Aorta (tissue), 5 donors: ENCODE measurements at regions not wholly inside any gene's neighbourhood (a gene's known extent, or its start where the extent isn't known, plus 50 kb on each side); places are given as distances from the start of the nearest gene placed in this dataset.

Experiments used
- ATAC-seq: fragments of 200-7000 bp; cut with Tn5 transposase; one replicate; pipeline ENCODE4 v1.9.1; 2022; ENCODE audit warnings: moderate library complexity; ENCODE audit not compliant: low FRiP score
- DNase-seq, 2 donors: peaks; one replicate each; pipeline ENCODE4 v3.0.0-alpha.2; 2020
- H3K27ac ChIP-seq, 2 donors: one replicate each; pipeline ENCODE4 v1.5.1; 2013; ENCODE audit warnings: low read length in 2 of 2, mild to moderate bottlenecking in 2 of 2, moderate library complexity in 2 of 2, control low read depth in 1 of 2, inconsistent platforms in 1 of 2, low read depth in 1 of 2
- H3K27me3 ChIP-seq, 2 donors: one replicate each; pipeline ENCODE4 v1.6.1; 2013; ENCODE audit warnings: control low read depth in 1 of 2, low read length in 1 of 2, mild to moderate bottlenecking in 1 of 2, moderate library complexity in 1 of 2; ENCODE audit not compliant: insufficient read depth in 2 of 2, control insufficient read depth in 1 of 2
- H3K36me3 ChIP-seq, 2 donors: one replicate each; pipeline ENCODE4 v1.6.1; 2013; ENCODE audit warnings: control low read depth in 1 of 2, low read length in 1 of 2, mild to moderate bottlenecking in 1 of 2; ENCODE audit not compliant: insufficient read depth in 2 of 2, control insufficient read depth in 1 of 2
- H3K4me1 ChIP-seq, 2 donors: one replicate each; pipeline ENCODE4 v1.6.1; 2013; ENCODE audit warnings: low read length in 2 of 2, control low read depth in 1 of 2, mild to moderate bottlenecking in 1 of 2, moderate library complexity in 1 of 2; ENCODE audit not compliant: insufficient read depth in 2 of 2, control insufficient read depth in 1 of 2
- H3K4me3 ChIP-seq, 2 donors: one replicate each; pipeline ENCODE4 v1.5.1; 2013; ENCODE audit warnings: low read length in 2 of 2, control low read depth in 1 of 2, mild to moderate bottlenecking in 1 of 2
- H3K9me3 ChIP-seq: one replicate; pipeline ENCODE4 v1.6.1; 2013; ENCODE audit warnings: mild to moderate bottlenecking, low read length; ENCODE audit not compliant: control insufficient read depth
- WGBS, 2 donors: extraction: QIAGEN DNeasy Blood & Tissue Kit; methylation state at CpG; one replicate each; pipeline ENCODE4 v1.1.7; 2013; 5-methylcytosine and 5-hydroxymethylcytosine counted together
- intact Hi-C, 2 donors: fragments of 100-400 bp; cut with DNase I; formaldehyde crosslinking; loops; one replicate each; pipeline versions ENCODE4 v1.14.2 to v1.15.0; 2022
- donor health status: healthy with polysubstance abuse.
- donor health status: Bipolar disorder and iron deficiency.
- donor health status: DM: no; HTN: no; CAD: no.
- donor health status: DM: no; HTN: no; CAD: no.
- donor health status: DM: yes; HTN: yes; CAD: no.

DNA sequence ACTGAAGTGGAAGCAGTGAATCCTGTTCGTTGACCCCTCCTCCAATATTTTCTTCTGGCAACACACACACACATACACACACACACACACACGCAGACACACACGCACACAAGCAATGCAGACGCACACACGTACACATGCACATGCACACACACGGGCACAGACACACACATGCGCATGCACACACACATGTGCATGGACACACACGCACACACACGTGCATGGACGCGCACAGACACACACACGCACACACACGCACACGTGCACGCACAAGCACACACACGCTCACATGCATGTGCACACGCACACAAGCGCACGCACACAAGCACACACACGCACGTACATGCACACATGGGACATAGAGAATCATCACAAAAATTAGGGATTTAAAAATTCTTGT lies 488.2 kb upstream of the TPK1 start:
- intact Hi-C loops: no loop called here
- no peak for ATAC-seq
- Histone ChIP-seq H3K36me3 (no peaks in the 10 kb centered on the region), H3K4me1 (no peaks in the 10 kb centered on the region), H3K9me3 (peaks cover 2% of the 10 kb centered on the region), H3K4me3 (no peak overlapping the region), H3K27ac (no peak overlapping the region), H3K27me3 (no peaks in the 10 kb centered on the region)
- 89 to 92% methylated on average over 21 of the region's 21 CpGs for WGBS, 2 donors
- no peak for DNase-seq

DNA sequence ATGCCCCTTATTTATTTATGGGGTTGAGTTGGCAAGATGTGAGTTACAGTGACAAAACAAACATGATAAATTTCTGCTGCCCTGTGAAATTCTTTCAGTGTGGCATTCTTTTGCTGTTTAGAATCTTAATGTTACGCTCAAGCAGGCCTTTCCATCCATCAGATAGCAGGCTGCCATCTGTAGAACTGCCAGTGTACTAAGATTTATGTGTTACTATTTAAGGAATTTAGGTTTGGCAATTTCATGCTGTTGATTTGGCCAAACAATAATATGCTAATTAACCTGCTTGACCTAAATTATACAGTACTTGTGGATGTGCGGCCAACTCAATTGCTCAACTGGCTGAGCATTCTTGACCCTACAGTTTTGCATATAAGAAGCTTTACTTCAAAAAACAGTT lies 477.7 kb upstream of the TPK1 start:
- H3K4me3 ChIP-seq: no peak overlapping the region
- H3K36me3 ChIP-seq: no peaks in the 10 kb centered on the region
- H3K27ac ChIP-seq: no peak overlapping the region
- WGBS, 2 donors: 30 to 32% methylated on average over 2 of the region's 2 CpGs
- no peaks in the 10 kb centered on the region for H3K9me3 ChIP-seq
- no peaks in the 10 kb centered on the region for H3K4me1 ChIP-seq
- H3K27me3 ChIP-seq: no peaks in the 10 kb centered on the region
- intact Hi-C loops: no loop called here
- ATAC-seq: no peak
- DNase-seq: no peak

DNA sequence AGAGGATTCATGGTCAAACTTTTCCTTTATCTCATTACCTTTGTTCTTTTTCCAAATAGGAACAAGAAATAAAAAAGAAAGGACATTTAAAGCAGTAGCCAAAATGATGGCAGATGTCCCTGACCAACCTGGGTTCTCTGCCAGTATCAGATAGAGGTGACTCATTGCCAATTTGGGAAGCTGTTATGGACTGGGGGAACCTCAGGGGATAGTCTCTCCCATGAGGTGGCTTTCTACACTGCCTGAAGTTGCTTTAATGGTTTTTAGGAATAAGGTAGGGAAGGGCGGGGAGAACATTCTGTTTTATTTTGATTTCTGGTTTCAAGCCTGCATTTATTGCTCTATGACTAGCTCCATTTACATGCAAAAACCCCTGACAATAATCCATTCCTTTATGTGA lies 457.9 kb upstream of the TPK1 start:
- H3K27ac ChIP-seq: no peak overlapping the region
- no peaks in the 10 kb centered on the region for H3K36me3 ChIP-seq
- DNase-seq (no peak), ATAC-seq (no peak)
- intact Hi-C loops: no loop called here
- 75% methylated on average over 1 of the region's 1 CpG for WGBS, 2 donors
- H3K4me3 ChIP-seq: no peak overlapping the region
- no peaks in the 10 kb centered on the region for H3K9me3 ChIP-seq
- H3K27me3 ChIP-seq: no peaks in the 10 kb centered on the region
- H3K4me1 ChIP-seq: no peaks in the 10 kb centered on the region

DNA sequence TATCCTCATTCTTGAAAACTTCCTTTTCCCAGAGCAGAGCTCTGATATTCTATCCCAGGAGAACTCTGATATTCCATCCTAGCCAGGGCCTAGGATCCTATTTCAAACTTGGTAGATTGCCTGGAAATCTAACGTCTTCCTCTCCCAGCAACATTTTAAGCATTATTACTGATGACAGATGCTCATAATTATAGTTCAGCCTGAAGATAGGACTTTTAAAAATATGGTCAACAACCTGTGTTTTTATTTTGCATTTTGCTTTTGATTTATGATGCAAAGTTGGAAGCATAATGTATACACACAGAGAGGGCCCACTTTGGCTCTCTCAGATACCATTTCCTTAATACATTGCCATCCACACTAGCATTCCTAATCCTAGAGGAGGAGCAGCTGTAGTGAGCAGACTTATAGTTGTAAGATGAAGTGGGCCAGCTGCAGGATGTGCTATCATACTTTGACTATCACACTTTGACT lies 457.4 kb upstream of the TPK1 start:
- Histone ChIP-seq H3K9me3 (no peaks in the 10 kb centered on the region), H3K4me1 (no peaks in the 10 kb centered on the region), H3K36me3 (no peaks in the 10 kb centered on the region), H3K4me3 (no peak overlapping the region), H3K27ac (no peak overlapping the region), H3K27me3 (no peaks in the 10 kb centered on the region)
- ATAC-seq (no peak), DNase-seq (no peak)
- WGBS, 2 donors: 9 to 15% methylated on average over 1 of the region's 1 CpG
- intact Hi-C loops: no loop called here

DNA sequence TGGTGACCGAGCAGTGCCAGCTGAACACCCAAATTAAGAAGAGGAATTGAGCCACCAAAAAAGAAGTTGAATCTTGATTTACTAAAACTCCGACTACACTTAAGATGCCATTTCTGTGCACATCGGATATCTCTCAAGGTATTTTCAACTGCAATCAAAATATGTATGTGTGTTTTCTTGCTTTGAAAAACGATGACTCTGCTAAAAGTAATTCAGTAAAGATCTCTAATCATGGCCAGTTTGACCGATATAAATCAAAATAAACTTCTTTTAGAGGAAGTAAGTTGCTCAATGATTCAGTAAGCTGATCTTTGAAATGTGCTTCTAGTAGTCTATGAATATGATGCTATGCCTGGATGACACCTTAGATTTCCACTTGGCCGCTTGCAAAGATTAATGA lies 453.5 kb upstream of the TPK1 start:
- intact Hi-C loops: no loop called here
- DNase-seq (no peak), ATAC-seq (no peak)
- no peaks in the 10 kb centered on the region for H3K9me3 ChIP-seq
- H3K4me1 ChIP-seq: no peaks in the 10 kb centered on the region
- no peaks in the 10 kb centered on the region for H3K36me3 ChIP-seq
- H3K27me3 ChIP-seq: no peaks in the 10 kb centered on the region
- WGBS, 2 donors: 77 to 78% methylated on average over 6 of the region's 6 CpGs
- H3K27ac ChIP-seq: no peak overlapping the region
- H3K4me3 ChIP-seq: no peak overlapping the region

DNA sequence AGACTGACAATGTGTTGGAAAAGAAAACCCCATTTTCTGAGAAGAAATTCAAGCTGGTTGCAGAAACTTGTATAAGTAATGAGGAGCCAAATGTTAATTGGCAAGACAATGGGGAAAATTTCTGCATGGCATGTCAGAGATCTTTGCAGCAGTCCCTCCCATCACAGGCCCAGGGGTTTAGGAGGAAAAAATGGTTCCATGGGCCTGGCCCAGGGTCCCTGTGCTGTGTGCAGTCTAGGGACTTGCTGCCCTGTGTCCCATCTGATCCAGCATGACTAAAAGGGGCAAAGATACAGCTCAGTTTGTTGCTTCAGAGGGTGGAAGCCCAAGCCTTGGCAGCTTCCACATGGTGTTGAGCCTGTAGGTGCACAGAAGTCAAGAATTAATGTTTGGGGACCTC lies 440.3 kb upstream of the TPK1 start:
- intact Hi-C loops: no loop called here
- Histone ChIP-seq H3K27ac (no peak overlapping the region), H3K9me3 (no peaks in the 10 kb centered on the region), H3K4me3 (no peak overlapping the region), H3K27me3 (no peaks in the 10 kb centered on the region), H3K4me1 (no peaks in the 10 kb centered on the region), H3K36me3 (no peaks in the 10 kb centered on the region)
- ATAC-seq (no peak), DNase-seq (no peak)

DNA sequence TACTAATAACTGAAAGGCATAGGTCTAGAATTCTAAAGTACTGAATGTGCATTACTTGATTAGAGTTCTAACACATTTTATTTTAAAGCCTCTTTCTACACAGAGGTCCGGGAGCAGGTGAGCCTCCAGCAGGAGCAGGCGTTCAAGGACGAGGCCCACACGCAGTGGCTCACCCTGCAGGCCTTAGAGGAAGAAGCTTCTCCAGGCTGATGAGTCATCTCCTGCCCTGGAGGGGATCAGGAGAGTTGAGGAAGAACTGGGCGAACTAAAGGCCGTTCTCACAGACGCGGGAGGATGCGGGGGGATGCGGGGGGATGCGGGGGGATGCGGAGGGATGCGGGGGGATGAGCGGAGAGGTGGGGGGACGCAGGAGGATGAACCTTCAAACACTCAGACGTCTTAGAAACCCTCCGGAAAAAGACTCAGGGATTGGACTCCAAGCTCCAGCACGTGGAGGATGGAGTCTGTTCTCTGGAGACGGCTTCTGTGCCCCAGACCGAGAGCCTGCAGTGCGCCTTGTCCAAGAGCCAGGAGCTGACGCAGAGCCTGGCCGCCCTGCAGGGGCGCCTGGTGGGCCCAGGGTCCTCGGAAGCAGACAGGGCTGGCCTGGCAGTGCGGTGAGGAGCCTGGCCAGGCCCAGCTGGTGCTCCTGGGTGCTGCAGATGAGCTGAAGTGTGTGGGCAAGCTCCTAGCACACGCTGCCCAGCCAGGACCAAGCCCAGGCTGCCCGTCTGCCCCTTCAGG lies 433.7 kb upstream of the TPK1 start:
- WGBS, 2 donors: 85 to 87% methylated on average over 28 of the region's 28 CpGs
- H3K4me1 ChIP-seq: no peaks in the 10 kb centered on the region
- H3K27ac ChIP-seq: no peak overlapping the region
- no peak overlapping the region for H3K4me3 ChIP-seq
- DNase-seq (no peak), ATAC-seq (no peak)
- no peaks in the 10 kb centered on the region for H3K27me3 ChIP-seq
- H3K36me3 ChIP-seq: no peaks in the 10 kb centered on the region
- intact Hi-C loops: no loop called here
- peaks cover 2% of the 10 kb centered on the region for H3K9me3 ChIP-seq

DNA sequence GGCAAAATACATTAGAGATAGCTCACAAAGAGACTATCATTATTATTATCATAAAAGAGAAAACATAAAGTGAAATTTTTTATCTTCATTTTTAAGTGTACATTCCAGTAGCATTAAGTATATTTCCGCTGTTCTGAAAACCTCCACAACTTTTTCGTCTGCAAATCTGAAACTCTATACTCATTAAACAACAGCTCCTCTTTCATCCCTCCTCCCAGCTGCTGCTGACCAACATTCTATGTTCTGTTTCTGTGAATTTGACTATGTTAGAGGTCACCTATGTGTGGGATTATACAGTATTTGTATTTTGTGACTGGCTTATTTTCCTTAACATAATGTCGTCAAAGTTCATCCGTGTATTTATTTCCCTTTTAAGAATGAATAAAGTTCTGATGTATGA lies 429.3 kb upstream of the TPK1 start:
- Histone ChIP-seq H3K4me3 (no peak overlapping the region), H3K27me3 (no peaks in the 10 kb centered on the region), H3K9me3 (peaks cover 2% of the 10 kb centered on the region), H3K36me3 (no peaks in the 10 kb centered on the region), H3K27ac (no peak overlapping the region), H3K4me1 (no peaks in the 10 kb centered on the region)
- DNase-seq (no peak), ATAC-seq (no peak)
- 70 to 76% methylated on average over 4 of the region's 4 CpGs for WGBS, 2 donors
- intact Hi-C loops: no loop called here

DNA sequence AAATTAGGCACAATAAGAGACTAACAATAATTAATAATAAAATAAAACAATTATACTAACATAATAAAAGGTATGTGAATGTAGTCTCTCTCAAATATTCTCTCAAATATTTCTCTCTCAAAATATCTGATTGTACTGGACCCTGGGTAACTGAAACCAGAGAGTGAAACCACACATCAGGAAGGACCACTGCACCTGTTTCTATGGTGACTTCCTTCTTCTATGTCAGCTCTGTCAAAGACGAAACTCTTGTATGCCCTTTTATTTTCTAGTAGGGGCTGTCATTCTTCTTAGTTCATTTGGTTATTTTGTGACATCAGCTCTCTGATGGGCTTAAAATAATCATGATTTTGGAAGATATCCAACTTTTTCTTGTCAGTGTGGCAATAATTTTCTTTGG lies 428.0 kb upstream of the TPK1 start:
- DNase-seq (no peak), ATAC-seq (no peak)
- H3K36me3 ChIP-seq: no peaks in the 10 kb centered on the region
- H3K27ac ChIP-seq: no peak overlapping the region
- no peak overlapping the region for H3K4me3 ChIP-seq
- H3K27me3 ChIP-seq: no peaks in the 10 kb centered on the region
- intact Hi-C loops: no loop called here
- 0 to 7% methylated on average over 1 of the region's 1 CpG for whole genome bisulfite sequencing, 2 donors
- H3K9me3 ChIP-seq: peaks cover 2% of the 10 kb centered on the region
- H3K4me1 ChIP-seq: no peaks in the 10 kb centered on the region
